Muscle layer of colon (tissue), 2 donors: ENCODE measurements at regions not wholly inside any gene's neighbourhood (a gene's known extent, or its start where the extent isn't known, plus 50 kb on each side); places are given as distances from the start of the nearest gene placed in this dataset.

ENCODE experiments used
- H3K27ac ChIP-seq: one replicate; pipeline ENCODE4 v1.7.0; 2013; ENCODE audit warnings: low read depth, mild to moderate bottlenecking, low read length, moderate library complexity
- H3K27me3 ChIP-seq, 2 donors: one replicate each; pipeline ENCODE4 v1.7.0; 2013; ENCODE audit warnings: low read length in 2 of 2, mild to moderate bottlenecking in 2 of 2; ENCODE audit not compliant: insufficient read depth in 2 of 2, control insufficient read depth in 1 of 2
- H3K36me3 ChIP-seq: one replicate; pipeline ENCODE4 v1.7.0; 2013; ENCODE audit warnings: mild to moderate bottlenecking, low read length; ENCODE audit not compliant: insufficient read depth
- H3K4me1 ChIP-seq: one replicate; pipeline ENCODE4 v1.7.0; 2013; ENCODE audit warnings: mild to moderate bottlenecking, low read length; ENCODE audit not compliant: insufficient read depth
- H3K4me3 ChIP-seq, 2 donors: one replicate each; pipeline ENCODE4 v1.7.0; 2013; ENCODE audit warnings: low read length in 2 of 2, low read depth in 1 of 2, mild to moderate bottlenecking in 1 of 2, moderate library complexity in 1 of 2
- H3K9ac ChIP-seq: one replicate; pipeline ENCODE4 v1.7.0; 2013; ENCODE audit warnings: low read length
- H3K9me3 ChIP-seq: one replicate; pipeline ENCODE4 v1.7.0; 2013; ENCODE audit warnings: mild to moderate bottlenecking, low read length
- donor health status: abdominal sarcoma.
- donor health status: Adenocarcinoma of cecum.

- Histone ChIP-seq H3K4me3 (no peak overlapping the region), H3K4me1 (no peaks in the 10 kb centered on the region), H3K27me3 (no peaks in the 10 kb centered on the region), H3K9ac (no peak overlapping the region), H3K27ac (no peak overlapping the region), H3K36me3 (no peaks in the 10 kb centered on the region), H3K9me3 (no peaks in the 10 kb centered on the region)
These were observed 1875.2 kb upstream of the PIK3C3 start for GRCh38 chr18:40079786-40080185.

GRCh38 chr18:40075616-40076015 lies 1879.4 kb upstream of the PIK3C3 start:
- H3K27me3 ChIP-seq = no peaks in the 10 kb centered on the region
- no peaks in the 10 kb centered on the region for H3K9me3 ChIP-seq
- H3K4me3 ChIP-seq = no peak overlapping the region
- no peak overlapping the region for H3K9ac ChIP-seq
- no peaks in the 10 kb centered on the region for H3K4me1 ChIP-seq
- no peak overlapping the region for H3K27ac ChIP-seq
- no peaks in the 10 kb centered on the region for H3K36me3 ChIP-seq

- H3K36me3 ChIP-seq = no peaks in the 10 kb centered on the region
- H3K9me3 ChIP-seq = no peaks in the 10 kb centered on the region
- no peak overlapping the region for H3K27ac ChIP-seq
- H3K4me3 ChIP-seq = no peak overlapping the region
- H3K27me3 ChIP-seq = no peaks in the 10 kb centered on the region
- no peaks in the 10 kb centered on the region for H3K4me1 ChIP-seq
- H3K9ac ChIP-seq = no peak overlapping the region
These were observed 1882.3 kb upstream of the PIK3C3 start for GRCh38 chr18:40072761-40073160.

- Histone ChIP-seq H3K36me3 (no peaks in the 10 kb centered on the region), H3K9me3 (no peaks in the 10 kb centered on the region), H3K4me1 (no peaks in the 10 kb centered on the region), H3K9ac (no peak overlapping the region), H3K27ac (no peak overlapping the region), H3K27me3 (no peaks in the 10 kb centered on the region), H3K4me3 (no peak overlapping the region)
These were observed 1888.7 kb upstream of the PIK3C3 start for GRCh38 chr18:40066368-40066767.

- Histone ChIP-seq H3K9me3 (no peaks in the 10 kb centered on the region), H3K9ac (no peak overlapping the region), H3K36me3 (no peaks in the 10 kb centered on the region), H3K27ac (no peak overlapping the region), H3K4me1 (no peaks in the 10 kb centered on the region), H3K4me3 (no peak overlapping the region), H3K27me3 (no peaks in the 10 kb centered on the region)
These were observed 1891.5 kb upstream of the PIK3C3 start for GRCh38 chr18:40063488-40063887.

- Histone ChIP-seq H3K4me3 (no peak overlapping the region), H3K4me1 (no peaks in the 10 kb centered on the region), H3K27ac (no peak overlapping the region), H3K9ac (no peak overlapping the region), H3K36me3 (no peaks in the 10 kb centered on the region), H3K27me3 (no peaks in the 10 kb centered on the region), H3K9me3 (no peaks in the 10 kb centered on the region)
These were observed 1893.9 kb upstream of the PIK3C3 start for GRCh38 chr18:40061086-40061485.

- H3K9ac ChIP-seq = no peak overlapping the region
- H3K36me3 ChIP-seq = no peaks in the 10 kb centered on the region
- H3K9me3 ChIP-seq = no peaks in the 10 kb centered on the region
- no peak overlapping the region for H3K27ac ChIP-seq
- H3K4me3 ChIP-seq = no peak overlapping the region
- H3K27me3 ChIP-seq = no peaks in the 10 kb centered on the region
- H3K4me1 ChIP-seq = no peaks in the 10 kb centered on the region
These were observed 1894.5 kb upstream of the PIK3C3 start for GRCh38 chr18:40060562-40060961.

GRCh38 chr18:40058811-40059570 lies 1896.0 kb upstream of the PIK3C3 start:
- Histone ChIP-seq H3K4me1 (no peaks in the 10 kb centered on the region), H3K36me3 (no peaks in the 10 kb centered on the region), H3K9ac (no peak overlapping the region), H3K4me3 (no peak overlapping the region), H3K9me3 (no peaks in the 10 kb centered on the region), H3K27me3 (no peaks in the 10 kb centered on the region), H3K27ac (no peak overlapping the region)

- H3K9me3 ChIP-seq = no peaks in the 10 kb centered on the region
- H3K27me3 ChIP-seq = no peaks in the 10 kb centered on the region
- H3K27ac ChIP-seq = no peak overlapping the region
- H3K4me3 ChIP-seq = no peak overlapping the region
- H3K9ac ChIP-seq = no peak overlapping the region
- no peaks in the 10 kb centered on the region for H3K36me3 ChIP-seq
- H3K4me1 ChIP-seq = no peaks in the 10 kb centered on the region
These were observed 1898.8 kb upstream of the PIK3C3 start for GRCh38 chr18:40056079-40056692.

GRCh38 chr18:40055262-40055661 lies 1899.8 kb upstream of the PIK3C3 start:
- H3K4me3 ChIP-seq = no peak overlapping the region

GRCh38 chr18:40049716-40050115 lies 1905.3 kb upstream of the PIK3C3 start:
- Histone ChIP-seq H3K9ac (no peak overlapping the region), H3K4me1 (no peaks in the 10 kb centered on the region), H3K27ac (no peak overlapping the region), H3K36me3 (no peaks in the 10 kb centered on the region), H3K9me3 (no peaks in the 10 kb centered on the region), H3K27me3 (no peaks in the 10 kb centered on the region), H3K4me3 (no peak overlapping the region)

More at GRCh38 chr18:40055262-40055661, 1899.8 kb upstream of the PIK3C3 start:
- no peaks in the 10 kb centered on the region for H3K36me3 ChIP-seq
- no peak overlapping the region for H3K9ac ChIP-seq
- H3K4me1 ChIP-seq = no peaks in the 10 kb centered on the region
- H3K27ac ChIP-seq = no peak overlapping the region
- H3K27me3 ChIP-seq = no peaks in the 10 kb centered on the region
- no peaks in the 10 kb centered on the region for H3K9me3 ChIP-seq
